Gastroesophageal sphincter (tissue), 4 donors: ENCODE measurements at regions not wholly inside any gene's neighbourhood (a gene's known extent, or its start where the extent isn't known, plus 50 kb on each side); places are given as distances from the start of the nearest gene placed in this dataset.
"Not testable (repeated sequence)": the region's sequence is repeated elsewhere in the genome, so short reads cannot be mapped to it uniquely, and the experiment has no call there.

Experiments used
- ATAC-seq: fragments of 150-250 bp; one replicate; pipeline ENCODE4 v1.9.1; 2016; ENCODE audit warnings: mild to moderate bottlenecking, moderate library complexity
- H3K27ac ChIP-seq, 4 donors: fragments of 200-600 bp; sonication (generic) in 3 of 4; 1 replicate in 3 of 4; 2 replicates in 1 of 4; pipeline ENCODE4 v1.5.1; 2016 to 2019
- H3K27me3 ChIP-seq: fragments of 200-600 bp; sonication (generic); one replicate; pipeline ENCODE4 v1.5.1; 2019
- H3K36me3 ChIP-seq, 2 donors: fragments of 200-600 bp; sonication (generic); one replicate each; pipeline ENCODE4 v1.5.1; 2019; ENCODE audit warnings: control low read depth in 1 of 2
- H3K4me1 ChIP-seq, 3 donors: fragments of 200-600 bp; sonication (generic); 1 replicate in 2 of 3; 2 replicates in 1 of 3; pipeline ENCODE4 v1.5.1; 2016 to 2019; ENCODE audit warnings: control low read depth in 2 of 3
- H3K4me3 ChIP-seq, 2 donors: fragments of 200-600 bp; sonication (generic); one replicate each; pipeline ENCODE4 v1.5.1; 2019; ENCODE audit warnings: mild to moderate bottlenecking in 1 of 2, moderate library complexity in 1 of 2
- H3K9me3 ChIP-seq, 3 donors: fragments of 200-600 bp; sonication (generic); one replicate each; pipeline ENCODE4 v1.5.1; 2017 to 2019; ENCODE audit warnings: control low read depth in 2 of 3
- EP300 ChIP-seq: sonication (generic); formaldehyde crosslinking; IDR thresholded peaks from one replicate; pipeline ENCODE4 v1.6.1; 2017; ENCODE audit warnings: antibody characterized with exemption, mild to moderate bottlenecking
- POLR2A ChIP-seq, 2 donors: fragments of 450-650 bp; IDR thresholded peaks; one replicate each; pipeline ENCODE4 v1.6.1; 2017; ENCODE audit warnings: antibody characterized with exemption in 2 of 2, mild to moderate bottlenecking in 2 of 2, moderate library complexity in 1 of 2
- POLR2AphosphoS5 ChIP-seq: sonication (generic); formaldehyde crosslinking; IDR thresholded peaks from one replicate; pipeline ENCODE4 v1.6.1; 2017; ENCODE audit warnings: antibody characterized with exemption
- WGBS, 2 donors: methylation state at CpG; one replicate each; pipeline ENCODE4 v1.1.5; 2018; ENCODE audit warnings: low coverage in 1 of 2; 5-methylcytosine and 5-hydroxymethylcytosine counted together
- TF ChIP-seq, protein P1 (sequence below), 4 experiments: fragments of 200-600 bp in 2 of 4; fragments of 450-650 bp in 2 of 4; sonication (generic) in 1 of 4; IDR thresholded peaks; one replicate each; pipeline ENCODE4 v1.5.1; 2017 to 2019; ENCODE audit warnings: antibody characterized with exemption in 4 of 4, mild to moderate bottlenecking in 2 of 4, moderate library complexity in 2 of 4

DNA sequence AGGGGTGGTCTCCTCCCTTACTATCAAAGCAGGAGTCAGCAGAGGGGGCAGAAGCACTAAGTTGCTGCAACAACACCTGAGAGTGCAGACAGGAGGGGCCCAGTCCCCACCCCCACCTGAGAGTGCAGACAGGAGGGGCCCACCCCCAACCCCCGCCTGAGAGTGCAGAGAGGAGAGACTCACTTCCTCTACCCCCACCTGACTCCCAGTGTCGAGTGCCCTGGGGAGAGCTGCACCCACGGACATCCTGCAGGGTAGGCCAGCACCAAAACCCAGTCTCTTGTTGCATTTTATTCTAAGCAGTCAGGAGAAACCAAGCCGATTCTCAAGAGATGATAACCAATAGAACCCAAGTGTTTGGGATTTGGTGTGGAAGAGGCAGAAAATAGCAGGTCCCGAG, 78.4 kb downstream of the NAPG start:
- no peak for TF ChIP-seq POLR2A (IDR thresholded peaks at IDR 0.05)
- TF ChIP-seq EP300 = no peak
- TF ChIP-seq, protein P1, sequence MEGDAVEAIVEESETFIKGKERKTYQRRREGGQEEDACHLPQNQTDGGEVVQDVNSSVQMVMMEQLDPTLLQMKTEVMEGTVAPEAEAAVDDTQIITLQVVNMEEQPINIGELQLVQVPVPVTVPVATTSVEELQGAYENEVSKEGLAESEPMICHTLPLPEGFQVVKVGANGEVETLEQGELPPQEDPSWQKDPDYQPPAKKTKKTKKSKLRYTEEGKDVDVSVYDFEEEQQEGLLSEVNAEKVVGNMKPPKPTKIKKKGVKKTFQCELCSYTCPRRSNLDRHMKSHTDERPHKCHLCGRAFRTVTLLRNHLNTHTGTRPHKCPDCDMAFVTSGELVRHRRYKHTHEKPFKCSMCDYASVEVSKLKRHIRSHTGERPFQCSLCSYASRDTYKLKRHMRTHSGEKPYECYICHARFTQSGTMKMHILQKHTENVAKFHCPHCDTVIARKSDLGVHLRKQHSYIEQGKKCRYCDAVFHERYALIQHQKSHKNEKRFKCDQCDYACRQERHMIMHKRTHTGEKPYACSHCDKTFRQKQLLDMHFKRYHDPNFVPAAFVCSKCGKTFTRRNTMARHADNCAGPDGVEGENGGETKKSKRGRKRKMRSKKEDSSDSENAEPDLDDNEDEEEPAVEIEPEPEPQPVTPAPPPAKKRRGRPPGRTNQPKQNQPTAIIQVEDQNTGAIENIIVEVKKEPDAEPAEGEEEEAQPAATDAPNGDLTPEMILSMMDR (IDR thresholded peaks at IDR 0.05) = no peak
- TF ChIP-seq POLR2AphosphoS5 = no peak
- no peak for ATAC-seq
- Histone ChIP-seq H3K4me3 (no peak overlapping the region), H3K4me1 (no peaks in the 10 kb centered on the region), H3K27me3 (no peaks in the 10 kb centered on the region), H3K27ac (no peak overlapping the region), H3K9me3 (no peaks in the 10 kb centered on the region), H3K36me3 (no peaks in the 10 kb centered on the region)
- WGBS, 2 donors = 92 to 100% methylated on average over 1 to 2 of the region's 5 CpGs

- not testable (repeated sequence) for ATAC-seq, H3K36me3 ChIP-seq, H3K27me3 ChIP-seq, H3K9me3 ChIP-seq, H3K4me1 ChIP-seq, H3K27ac ChIP-seq, H3K4me3 ChIP-seq
- WGBS, 2 donors = 47 to 68% methylated on average over 3 to 4 of the region's 5 CpGs
Observed at GRCh38 chr18:10606881-10607280, 81.1 kb downstream of the NAPG start.

DNA sequence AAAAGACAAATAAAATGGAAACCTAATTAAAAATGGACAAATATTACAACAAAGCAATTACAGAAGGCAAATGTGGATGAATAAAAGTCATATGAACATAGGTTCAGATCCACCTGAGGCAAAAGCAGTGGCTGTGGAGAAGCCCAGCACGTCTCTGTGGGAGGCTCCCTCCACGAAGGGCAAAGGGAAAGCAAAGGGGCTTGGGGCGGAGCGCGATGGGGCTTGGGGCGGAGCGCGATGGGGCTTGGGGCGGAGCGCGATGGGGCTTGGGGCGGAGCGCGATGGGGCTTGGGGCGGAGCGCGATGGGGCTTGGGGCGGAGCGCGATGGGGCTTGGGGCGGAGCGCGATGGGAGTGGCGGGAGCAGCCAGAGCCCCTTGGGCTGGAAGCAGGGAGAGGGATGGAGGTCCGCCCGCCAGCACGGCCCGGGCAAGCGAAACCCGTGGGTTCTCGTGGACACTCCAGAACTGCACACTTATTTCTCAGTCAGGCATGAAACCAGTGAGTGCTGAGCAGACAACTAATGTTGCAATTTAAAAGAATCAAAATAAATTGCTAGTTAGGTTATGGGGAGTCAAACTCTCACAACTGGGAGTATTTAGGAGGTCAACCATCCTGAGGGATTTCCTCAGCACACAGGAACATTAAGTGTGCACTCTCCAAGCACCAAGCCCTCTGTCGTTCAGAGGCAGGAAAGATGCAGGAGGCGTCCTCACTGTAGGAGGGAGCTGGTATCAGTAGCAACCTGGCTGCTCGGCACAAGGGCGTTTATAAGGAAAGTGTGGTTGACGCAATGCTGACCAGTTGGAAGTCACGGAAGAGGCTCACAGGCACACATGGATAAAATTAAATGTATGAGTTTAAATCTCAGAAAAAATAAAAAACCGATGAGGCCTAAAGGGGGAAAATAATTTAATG, 81.8 kb downstream of the NAPG start:
- H3K36me3 ChIP-seq, H3K4me3 ChIP-seq, H3K27me3 ChIP-seq, H3K4me1 ChIP-seq, H3K9me3 ChIP-seq, H3K27ac ChIP-seq: not testable (repeated sequence)
- WGBS, 2 donors = 35% methylated on average over 12 of the region's 38 CpGs; no CpG with 5 or more reads in 1 of the 2 donors
- peak; percentile 22 for ATAC-seq

- ATAC-seq, H3K27ac ChIP-seq, H3K27me3 ChIP-seq, H3K4me1 ChIP-seq, H3K9me3 ChIP-seq, H3K36me3 ChIP-seq, H3K4me3 ChIP-seq: not testable (repeated sequence)
- 72 to 86% methylated on average over 2 to 3 of the region's 3 CpGs for WGBS, 2 donors
Observed at GRCh38 chr18:10608450-10608849, 82.6 kb downstream of the NAPG start.

GRCh38 chr18:10609046-10609445, 83.2 kb downstream of the NAPG start:
- H3K36me3 ChIP-seq, H3K27ac ChIP-seq, ATAC-seq, H3K4me1 ChIP-seq, H3K9me3 ChIP-seq, H3K27me3 ChIP-seq, H3K4me3 ChIP-seq: not testable (repeated sequence)
- WGBS, 2 donors = no CpG with 5 or more reads among the region's 4 CpGs

DNA sequence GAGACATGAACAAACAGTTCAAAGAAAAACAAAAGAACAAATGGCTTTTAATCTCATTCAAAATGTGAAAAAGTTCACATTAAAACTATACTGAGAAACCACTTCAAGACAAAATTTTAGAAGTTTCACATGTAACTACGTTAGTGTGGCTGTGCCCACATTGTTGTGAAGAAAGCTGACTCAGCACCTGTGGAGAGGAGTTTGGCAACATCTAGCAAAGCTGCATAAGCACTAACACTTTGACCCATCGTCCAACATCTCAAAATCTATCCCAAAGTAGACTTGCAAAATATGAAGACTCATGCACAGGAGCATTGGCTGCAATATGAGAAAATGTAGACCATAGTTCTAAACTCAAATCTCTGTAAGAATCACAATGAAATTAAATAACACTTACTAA, 87.4 kb downstream of the NAPG start:
- not testable (repeated sequence) for H3K4me1 ChIP-seq, ATAC-seq, H3K27me3 ChIP-seq, H3K9me3 ChIP-seq, H3K4me3 ChIP-seq, H3K27ac ChIP-seq, H3K36me3 ChIP-seq
- WGBS, 2 donors = 75% methylated on average over 1 of the region's 2 CpGs; no CpG with 5 or more reads in 1 of the 2 donors

GRCh38 chr18:10616714-10617113, 90.9 kb downstream of the NAPG start:
- H3K9me3 ChIP-seq, H3K27ac ChIP-seq, H3K36me3 ChIP-seq, H3K4me3 ChIP-seq, H3K27me3 ChIP-seq, H3K4me1 ChIP-seq, ATAC-seq: not testable (repeated sequence)
- WGBS, 2 donors = 100% methylated on average over 4 of the region's 4 CpGs; no CpG with 5 or more reads in 1 of the 2 donors

GRCh38 chr18:10618797-10619196, 93.0 kb downstream of the NAPG start:
- H3K4me1 ChIP-seq, H3K27ac ChIP-seq, ATAC-seq, H3K9me3 ChIP-seq, H3K36me3 ChIP-seq, H3K4me3 ChIP-seq, H3K27me3 ChIP-seq: not testable (repeated sequence)
- WGBS, 2 donors = no CpG with 5 or more reads among the region's 4 CpGs

DNA sequence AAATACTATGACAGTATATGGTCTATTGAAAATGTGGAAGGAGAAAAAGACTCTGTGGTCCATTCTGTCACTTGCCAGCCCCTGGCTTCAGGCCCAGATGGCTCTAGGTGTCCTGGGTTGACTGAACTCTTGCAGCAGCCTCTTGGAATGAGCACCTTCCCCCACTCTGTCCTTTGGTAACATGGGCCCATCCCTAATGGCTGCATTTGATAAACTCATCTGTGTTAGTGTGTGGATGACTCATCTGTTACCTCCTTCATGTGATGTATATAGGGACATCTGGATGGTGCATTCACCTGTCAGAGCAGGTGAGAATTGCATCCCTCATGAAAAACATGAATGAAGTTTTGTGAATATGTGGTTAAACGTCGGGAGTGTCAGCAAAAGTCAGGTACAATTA, 93.5 kb downstream of the NAPG start:
- H3K9me3 ChIP-seq = not testable (repeated sequence)

DNA sequence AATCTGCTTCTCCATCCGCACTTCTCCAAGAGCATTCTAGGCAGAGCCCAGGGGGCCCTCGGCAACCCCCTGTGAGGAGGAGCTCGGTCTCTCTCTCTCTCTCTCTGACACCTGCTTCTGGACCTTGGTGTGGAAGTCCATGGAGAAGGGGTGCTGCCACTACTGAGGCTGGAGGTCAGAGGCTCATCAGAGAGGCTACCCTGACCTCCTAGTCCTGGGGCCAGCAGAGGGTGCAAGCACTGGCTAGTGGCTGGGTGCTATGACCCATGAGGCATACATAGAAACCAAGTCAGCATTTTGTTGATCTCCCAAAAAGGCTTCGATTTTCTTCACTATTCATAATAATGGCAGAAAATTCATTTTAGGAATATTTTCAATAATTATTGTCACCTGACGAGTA, 94.0 kb downstream of the NAPG start:
- H3K27me3 ChIP-seq, ATAC-seq, H3K9me3 ChIP-seq, H3K4me3 ChIP-seq, H3K36me3 ChIP-seq, H3K27ac ChIP-seq, H3K4me1 ChIP-seq: not testable (repeated sequence)
- WGBS, 2 donors = 91 to 95% methylated on average over 3 to 5 of the region's 5 CpGs

More for the DNA sequence above, 93.5 kb downstream of the NAPG start:
- H3K4me3 ChIP-seq, H3K27ac ChIP-seq, ATAC-seq, H3K27me3 ChIP-seq, H3K4me1 ChIP-seq, H3K36me3 ChIP-seq: not testable (repeated sequence)
- WGBS, 2 donors = 78 to 94% methylated on average over 2 of the region's 2 CpGs
